H1 (cell line): ENCODE measurements at regions not wholly inside any gene's neighbourhood (a gene's known extent, or its start where the extent isn't known, plus 50 kb on each side); places are given as distances from the start of the nearest gene placed in this dataset.

Experiments
- ASH2L ChIP-seq: fragments of 200-600, 300-600 bp; sonication (generic); IDR thresholded peaks from one replicate; pipeline ENCODE4 v1.7.1; 2017; ENCODE audit warnings: low read length
- BRCA1 ChIP-seq: IDR thresholded peaks from 2 replicates; pipeline ENCODE4 v1.6.1; 2012; ENCODE audit warnings: low read depth, low read length, improper control_type of control experiment
- CHD2 ChIP-seq: IDR thresholded peaks from 2 replicates; pipeline ENCODE4 v1.6.1; 2012; ENCODE audit warnings: low read length, improper control_type of control experiment
- CTBP2 ChIP-seq: IDR thresholded peaks from 2 replicates; pipeline ENCODE4 v1.7.0; 2011; ENCODE audit warnings: borderline replicate concordance, mild to moderate bottlenecking, moderate library complexity, mixed read lengths, low read length; ENCODE audit not compliant: insufficient read depth, insufficient read length
- EP300 ChIP-seq, 2 experiments: IDR thresholded peaks; 1 replicate in 1 of 2; 2 replicates in 1 of 2; pipeline ENCODE4 v1.6.1; 2011 to 2012; ENCODE audit warnings: low read depth in 2 of 2, low read length in 2 of 2, mild to moderate bottlenecking in 2 of 2, borderline replicate concordance in 1 of 2, inconsistent platforms in 1 of 2, moderate library complexity in 1 of 2
- FOSL1 ChIP-seq: IDR thresholded peaks from 2 replicates; pipeline ENCODE4 v1.6.1; 2011; ENCODE audit warnings: mild to moderate bottlenecking, low read depth, low read length, moderate library complexity; ENCODE audit not compliant: insufficient read depth
- HDAC6 ChIP-seq: IDR thresholded peaks from one replicate; pipeline ENCODE4 v1.7.1; 2012; ENCODE audit warnings: low read depth, mild to moderate bottlenecking, inconsistent platforms, low read length, moderate library complexity
- JUND ChIP-seq: IDR thresholded peaks from 2 replicates; pipeline ENCODE4 v1.6.1; 2011; ENCODE audit warnings: mild to moderate bottlenecking, improper control_type of control experiment, low read length
- NRF1 ChIP-seq: IDR thresholded peaks from 2 replicates; pipeline ENCODE4 v1.6.1; 2011; ENCODE audit warnings: mild to moderate bottlenecking, low read depth, low read length, improper control_type of control experiment
- SP4 ChIP-seq: IDR thresholded peaks from 2 replicates; pipeline ENCODE4 v1.6.1; 2012; ENCODE audit warnings: low read length, inconsistent platforms
- TCF12 ChIP-seq: IDR thresholded peaks from 2 replicates; pipeline ENCODE4 v1.6.1; 2011; ENCODE audit warnings: low read depth, mild to moderate bottlenecking, low read length
- TF ChIP-seq, protein P1 (sequence below): fragments of 300-600 bp; sonication (generic); IDR thresholded peaks from 2 replicates; pipeline ENCODE4 v1.7.1; 2012; ENCODE audit warnings: low read length, moderate library complexity, mild to moderate bottlenecking, inconsistent platforms; ENCODE audit not compliant: insufficient replicate concordance

- TF ChIP-seq, protein P1, sequence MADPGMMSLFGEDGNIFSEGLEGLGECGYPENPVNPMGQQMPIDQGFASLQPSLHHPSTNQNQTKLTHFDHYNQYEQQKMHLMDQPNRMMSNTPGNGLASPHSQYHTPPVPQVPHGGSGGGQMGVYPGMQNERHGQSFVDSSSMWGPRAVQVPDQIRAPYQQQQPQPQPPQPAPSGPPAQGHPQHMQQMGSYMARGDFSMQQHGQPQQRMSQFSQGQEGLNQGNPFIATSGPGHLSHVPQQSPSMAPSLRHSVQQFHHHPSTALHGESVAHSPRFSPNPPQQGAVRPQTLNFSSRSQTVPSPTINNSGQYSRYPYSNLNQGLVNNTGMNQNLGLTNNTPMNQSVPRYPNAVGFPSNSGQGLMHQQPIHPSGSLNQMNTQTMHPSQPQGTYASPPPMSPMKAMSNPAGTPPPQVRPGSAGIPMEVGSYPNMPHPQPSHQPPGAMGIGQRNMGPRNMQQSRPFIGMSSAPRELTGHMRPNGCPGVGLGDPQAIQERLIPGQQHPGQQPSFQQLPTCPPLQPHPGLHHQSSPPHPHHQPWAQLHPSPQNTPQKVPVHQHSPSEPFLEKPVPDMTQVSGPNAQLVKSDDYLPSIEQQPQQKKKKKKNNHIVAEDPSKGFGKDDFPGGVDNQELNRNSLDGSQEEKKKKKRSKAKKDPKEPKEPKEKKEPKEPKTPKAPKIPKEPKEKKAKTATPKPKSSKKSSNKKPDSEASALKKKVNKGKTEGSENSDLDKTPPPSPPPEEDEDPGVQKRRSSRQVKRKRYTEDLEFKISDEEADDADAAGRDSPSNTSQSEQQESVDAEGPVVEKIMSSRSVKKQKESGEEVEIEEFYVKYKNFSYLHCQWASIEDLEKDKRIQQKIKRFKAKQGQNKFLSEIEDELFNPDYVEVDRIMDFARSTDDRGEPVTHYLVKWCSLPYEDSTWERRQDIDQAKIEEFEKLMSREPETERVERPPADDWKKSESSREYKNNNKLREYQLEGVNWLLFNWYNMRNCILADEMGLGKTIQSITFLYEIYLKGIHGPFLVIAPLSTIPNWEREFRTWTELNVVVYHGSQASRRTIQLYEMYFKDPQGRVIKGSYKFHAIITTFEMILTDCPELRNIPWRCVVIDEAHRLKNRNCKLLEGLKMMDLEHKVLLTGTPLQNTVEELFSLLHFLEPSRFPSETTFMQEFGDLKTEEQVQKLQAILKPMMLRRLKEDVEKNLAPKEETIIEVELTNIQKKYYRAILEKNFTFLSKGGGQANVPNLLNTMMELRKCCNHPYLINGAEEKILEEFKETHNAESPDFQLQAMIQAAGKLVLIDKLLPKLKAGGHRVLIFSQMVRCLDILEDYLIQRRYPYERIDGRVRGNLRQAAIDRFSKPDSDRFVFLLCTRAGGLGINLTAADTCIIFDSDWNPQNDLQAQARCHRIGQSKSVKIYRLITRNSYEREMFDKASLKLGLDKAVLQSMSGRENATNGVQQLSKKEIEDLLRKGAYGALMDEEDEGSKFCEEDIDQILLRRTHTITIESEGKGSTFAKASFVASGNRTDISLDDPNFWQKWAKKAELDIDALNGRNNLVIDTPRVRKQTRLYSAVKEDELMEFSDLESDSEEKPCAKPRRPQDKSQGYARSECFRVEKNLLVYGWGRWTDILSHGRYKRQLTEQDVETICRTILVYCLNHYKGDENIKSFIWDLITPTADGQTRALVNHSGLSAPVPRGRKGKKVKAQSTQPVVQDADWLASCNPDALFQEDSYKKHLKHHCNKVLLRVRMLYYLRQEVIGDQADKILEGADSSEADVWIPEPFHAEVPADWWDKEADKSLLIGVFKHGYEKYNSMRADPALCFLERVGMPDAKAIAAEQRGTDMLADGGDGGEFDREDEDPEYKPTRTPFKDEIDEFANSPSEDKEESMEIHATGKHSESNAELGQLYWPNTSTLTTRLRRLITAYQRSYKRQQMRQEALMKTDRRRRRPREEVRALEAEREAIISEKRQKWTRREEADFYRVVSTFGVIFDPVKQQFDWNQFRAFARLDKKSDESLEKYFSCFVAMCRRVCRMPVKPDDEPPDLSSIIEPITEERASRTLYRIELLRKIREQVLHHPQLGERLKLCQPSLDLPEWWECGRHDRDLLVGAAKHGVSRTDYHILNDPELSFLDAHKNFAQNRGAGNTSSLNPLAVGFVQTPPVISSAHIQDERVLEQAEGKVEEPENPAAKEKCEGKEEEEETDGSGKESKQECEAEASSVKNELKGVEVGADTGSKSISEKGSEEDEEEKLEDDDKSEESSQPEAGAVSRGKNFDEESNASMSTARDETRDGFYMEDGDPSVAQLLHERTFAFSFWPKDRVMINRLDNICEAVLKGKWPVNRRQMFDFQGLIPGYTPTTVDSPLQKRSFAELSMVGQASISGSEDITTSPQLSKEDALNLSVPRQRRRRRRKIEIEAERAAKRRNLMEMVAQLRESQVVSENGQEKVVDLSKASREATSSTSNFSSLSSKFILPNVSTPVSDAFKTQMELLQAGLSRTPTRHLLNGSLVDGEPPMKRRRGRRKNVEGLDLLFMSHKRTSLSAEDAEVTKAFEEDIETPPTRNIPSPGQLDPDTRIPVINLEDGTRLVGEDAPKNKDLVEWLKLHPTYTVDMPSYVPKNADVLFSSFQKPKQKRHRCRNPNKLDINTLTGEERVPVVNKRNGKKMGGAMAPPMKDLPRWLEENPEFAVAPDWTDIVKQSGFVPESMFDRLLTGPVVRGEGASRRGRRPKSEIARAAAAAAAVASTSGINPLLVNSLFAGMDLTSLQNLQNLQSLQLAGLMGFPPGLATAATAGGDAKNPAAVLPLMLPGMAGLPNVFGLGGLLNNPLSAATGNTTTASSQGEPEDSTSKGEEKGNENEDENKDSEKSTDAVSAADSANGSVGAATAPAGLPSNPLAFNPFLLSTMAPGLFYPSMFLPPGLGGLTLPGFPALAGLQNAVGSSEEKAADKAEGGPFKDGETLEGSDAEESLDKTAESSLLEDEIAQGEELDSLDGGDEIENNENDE: no peak
- TF ChIP-seq HDAC6 (no peak), JUND (no peak), ASH2L (no peak), CTBP2 (no peak), FOSL1 (no peak), SP4 (no peak), BRCA1 (no peak), TCF12 (no peak), CHD2 (no peak), NRF1 (no peak), EP300 (IDR thresholded peaks at IDR 0.05; ENCODE audit: borderline replicate concordance in 1 of 2, low read depth in 2 of 2, low read length in 2 of 2) (no peak)
Measured at GRCh38 chrX:23185951-23186350, 148.7 kb upstream of the PTCHD1 start (continued).
